ENCODE measurements at regions not wholly inside any gene's neighbourhood (a gene's known extent, or its start where the extent isn't known, plus 50 kb on each side); places are given as distances from the start of the nearest gene placed in this dataset.
"Not testable (repeated sequence)": the region's sequence is repeated elsewhere in the genome, so short reads cannot be mapped to it uniquely, and the experiment has no call there.

DNA sequence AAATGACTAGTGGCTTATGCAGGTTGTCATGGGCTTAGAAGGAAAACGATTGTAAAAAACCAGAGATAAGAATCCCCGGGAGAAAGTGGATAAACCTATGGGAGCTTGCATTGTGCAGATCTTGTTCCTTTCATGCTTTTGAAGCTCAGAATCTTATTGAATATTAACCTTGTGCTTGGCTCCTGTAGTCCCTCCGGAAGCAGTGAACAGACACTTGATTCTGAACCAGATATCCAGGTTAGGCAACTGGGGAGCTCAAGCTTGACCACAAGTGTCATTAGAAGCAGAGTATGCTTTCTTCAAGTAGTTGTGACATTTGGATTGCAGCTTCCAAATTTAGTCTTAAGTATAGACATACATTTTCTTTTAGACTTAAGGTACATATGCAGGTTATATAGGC, 212.6 kb upstream of the MOCS1 start:
- DNase-seq = no peak

- no peak for DNase-seq
Measured at GRCh38 chr6:40139447-40139846, 205.2 kb upstream of the MOCS1 start.

GRCh38 chr6:40138273-40138720, 204.0 kb upstream of the MOCS1 start:
- DNase-seq = no peak

DNA sequence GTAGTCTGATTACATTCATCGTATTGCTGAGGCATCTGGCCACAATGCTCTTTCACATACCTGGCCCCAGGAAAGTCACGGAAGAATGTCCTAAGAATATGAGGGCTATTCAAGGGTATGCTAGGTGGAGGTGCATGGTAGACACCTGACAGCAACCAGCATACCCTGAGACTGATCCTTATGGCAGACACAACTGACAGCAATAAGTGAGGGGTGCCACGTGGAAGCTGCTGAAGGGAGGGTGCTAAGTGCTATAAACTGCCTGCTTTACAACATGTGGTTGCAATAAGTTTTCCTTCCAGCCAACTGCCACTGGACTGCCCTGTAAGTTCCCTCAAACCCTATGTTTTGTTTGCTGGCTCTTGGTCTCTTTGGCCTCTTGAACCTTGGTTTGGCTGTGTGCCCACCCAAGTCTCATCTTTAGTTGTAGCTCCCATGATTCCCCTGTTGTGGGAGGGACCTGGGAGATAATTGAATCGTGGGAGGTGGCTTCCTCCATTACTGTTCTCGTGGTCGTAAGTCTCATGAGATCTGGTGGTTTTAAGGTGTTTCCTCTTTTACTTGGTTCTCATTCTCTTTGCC, 201.3 kb upstream of the MOCS1 start:
- no peak for DNase-seq

- DNase-seq = not testable (repeated sequence)
Measured at GRCh38 chr6:40133981-40134380, 199.7 kb upstream of the MOCS1 start.

DNA sequence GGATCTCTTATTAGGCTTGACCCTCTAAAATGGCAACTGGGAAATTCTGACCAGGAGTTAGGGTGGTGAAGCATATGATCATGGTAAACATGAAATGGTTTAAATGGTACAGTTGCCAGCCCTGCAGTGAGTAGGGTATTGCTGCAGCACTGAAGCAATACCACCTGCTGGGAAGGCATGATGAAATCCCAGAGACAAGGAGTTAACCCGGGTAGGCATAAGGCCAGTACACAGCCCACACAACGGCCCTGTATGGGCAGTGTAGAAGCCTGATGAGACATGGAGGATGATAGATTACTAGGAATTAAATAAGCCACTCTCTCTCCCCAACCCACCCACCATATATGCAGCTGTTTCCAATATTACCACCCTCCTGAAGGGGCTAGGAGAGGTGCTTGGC, 197.4 kb upstream of the MOCS1 start:
- DNase-seq = no peak

- no peak for DNase-seq
Measured at GRCh38 chr6:40128127-40128526, 193.9 kb upstream of the MOCS1 start.

- DNase-seq = no peak
Measured at GRCh38 chr6:40125680-40126394, 191.6 kb upstream of the MOCS1 start.

- no peak for DNase-seq
Measured at GRCh38 chr6:40124924-40125323, 190.7 kb upstream of the MOCS1 start.

GRCh38 chr6:40116832-40117231, 182.6 kb upstream of the MOCS1 start:
- DNase-seq = no peak

- DNase-seq = no peak
Measured at GRCh38 chr6:40112350-40112749, 178.1 kb upstream of the MOCS1 start.

- DNase-seq = no peak
Measured at GRCh38 chr6:40108736-40109135, 174.5 kb upstream of the MOCS1 start.

- no peak for DNase-seq
Measured at GRCh38 chr6:40106840-40107239, 172.6 kb upstream of the MOCS1 start.

DNA sequence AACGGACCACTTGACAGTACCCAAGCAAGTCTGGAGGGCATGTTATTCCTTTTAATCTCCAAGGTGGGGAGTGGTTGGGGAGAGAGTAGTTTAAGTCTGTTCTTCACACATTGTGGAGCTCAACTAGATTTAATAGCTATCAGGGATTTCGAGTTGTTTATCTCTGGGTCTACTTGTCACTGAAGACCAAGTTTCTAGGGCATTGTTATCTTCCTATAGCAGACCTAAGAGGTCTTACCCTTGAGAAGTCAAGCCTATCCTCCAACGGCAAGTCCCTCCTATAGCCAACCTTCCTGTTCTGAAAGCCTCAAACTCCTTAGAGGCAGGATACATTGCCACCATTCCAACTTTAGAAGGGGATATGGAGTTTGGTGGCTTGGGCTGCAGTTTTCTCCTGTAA, 164.5 kb upstream of the MOCS1 start:
- no peak for DNase-seq

DNA sequence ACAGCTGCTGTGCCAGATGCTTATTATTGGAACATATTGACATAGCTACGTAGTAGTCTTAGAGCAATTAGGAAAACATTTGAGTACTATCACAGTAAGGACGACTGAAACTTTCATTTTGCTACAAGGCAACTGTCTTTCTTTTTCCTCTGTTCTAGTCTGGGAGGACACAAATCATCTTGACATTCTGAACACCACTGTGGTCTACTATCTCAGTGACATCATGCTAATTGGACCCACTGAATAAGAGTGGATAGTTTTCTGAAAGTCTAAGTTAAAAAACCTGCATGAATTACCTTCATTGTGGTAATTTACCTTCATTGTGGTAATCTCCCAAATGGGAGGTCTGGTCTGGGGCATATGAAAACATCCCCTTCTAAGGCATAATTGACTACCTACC, 163.3 kb upstream of the MOCS1 start:
- no peak for DNase-seq

- no peak for DNase-seq
Measured at GRCh38 chr6:40083141-40083920, 149.1 kb upstream of the MOCS1 start.

GRCh38 chr6:40082278-40083043, 148.2 kb upstream of the MOCS1 start:
- DNase-seq = no peak

DNA sequence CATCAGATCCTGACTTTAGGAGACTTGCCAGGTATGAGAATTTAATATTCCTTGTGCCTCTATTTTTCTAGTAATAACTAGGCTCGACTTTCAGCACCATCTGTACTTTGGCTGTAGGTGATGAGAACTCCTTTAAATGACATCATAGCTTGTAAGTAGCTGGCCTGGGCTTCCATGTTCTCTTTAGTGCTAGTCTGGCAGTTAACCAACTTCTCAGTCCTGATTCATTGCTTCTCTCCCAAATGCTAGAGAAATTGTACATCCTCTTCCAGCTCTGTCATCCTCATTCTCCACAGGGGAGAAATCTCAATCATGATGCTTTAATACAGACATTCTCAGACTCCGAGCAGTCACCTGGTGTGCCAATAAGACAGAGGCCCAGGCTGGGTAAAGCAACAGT, 143.5 kb upstream of the MOCS1 start:
- no peak for DNase-seq

- DNase-seq = no peak
Measured at GRCh38 chr6:40077315-40077714, 143.1 kb upstream of the MOCS1 start.

GRCh38 chr6:40075056-40075590, 140.9 kb upstream of the MOCS1 start:
- DNase-seq = no peak

DNA sequence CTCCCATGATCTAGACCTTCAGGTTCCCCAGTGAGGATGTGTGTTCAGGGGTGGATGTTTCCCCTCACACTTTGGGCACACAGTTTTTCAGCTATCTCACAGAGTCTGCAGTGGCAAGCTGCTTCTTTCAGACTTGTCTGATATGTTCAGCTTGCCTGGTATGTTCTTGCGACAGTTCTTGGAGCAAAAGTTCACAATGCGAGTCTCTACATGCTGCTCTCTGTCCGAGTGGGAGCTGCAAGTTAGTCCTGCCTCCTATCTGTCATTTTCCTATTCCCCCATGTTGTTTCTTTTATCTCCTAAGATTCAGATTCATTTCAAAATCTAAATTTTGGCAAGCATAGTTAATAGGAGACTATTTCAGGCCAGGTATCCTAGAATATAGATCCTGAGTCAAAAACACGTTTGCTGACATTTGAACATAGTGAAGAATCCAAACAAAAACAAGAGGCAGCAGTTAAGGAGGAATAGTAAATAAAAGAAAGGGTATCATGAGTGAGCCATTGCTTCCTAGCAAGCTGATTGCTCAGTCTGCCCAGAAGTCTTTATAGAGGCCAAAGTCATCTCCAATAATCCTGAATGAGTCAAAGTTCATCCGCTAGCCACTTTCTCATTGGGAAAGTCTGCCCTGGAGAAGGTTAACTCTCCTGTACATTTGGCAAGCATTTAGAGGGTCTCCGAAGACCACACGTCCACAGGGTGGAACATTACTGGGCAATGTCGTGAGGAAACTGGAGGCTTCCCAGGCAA, 140.2 kb upstream of the MOCS1 start:
- DNase-seq = no peak

- no peak for DNase-seq
Measured at GRCh38 chr6:40066372-40066771, 132.1 kb upstream of the MOCS1 start.

Data from activated naive CD4-positive, alpha-beta T cell treated with Interleukin-2 at 50 U/mL for 16 hours (primary cell).